ENCODE measurements at regions not wholly inside any gene's neighbourhood (a gene's known extent, or its start where the extent isn't known, plus 50 kb on each side); places are given as distances from the start of the nearest gene placed in this dataset.

GRCh38 chr7:142323706-142324105 is 65.8 kb upstream of the PRSS58 start:
- TF ChIP-seq POLR2AphosphoS5 (IDR thresholded peaks at IDR 0.05; ENCODE audit: borderline replicate concordance, low read depth, low read length): no peak
- TF ChIP-seq EZH2 (IDR thresholded peaks at IDR 0.05): no peak

All from SK-N-MC (cell line).